Psoas muscle (tissue), 7 donors: ENCODE measurements at regions not wholly inside any gene's neighbourhood (a gene's known extent, or its start where the extent isn't known, plus 50 kb on each side); places are given as distances from the start of the nearest gene placed in this dataset.

ENCODE experiments used
- ATAC-seq, 4 donors: fragments of 200-7000 bp; cut with Tn5 transposase; one replicate each; pipeline ENCODE4 v1.9.1; 2020; ENCODE audit warnings: moderate library complexity in 3 of 4, mild to moderate bottlenecking in 2 of 4
- DNase-seq, 2 donors: peaks; one replicate each; pipeline ENCODE4 v3.0.0-alpha.2; 2020
- H3K27ac ChIP-seq: fragments of 200-600 bp; one replicate; pipeline ENCODE4 v1.8.0; 2022
- H3K27me3 ChIP-seq, 3 donors: fragments of 200-600 bp in 1 of 3; one replicate each; pipeline versions ENCODE4 v1.6.1 to v1.8.0; 2013 to 2022; ENCODE audit warnings: low read length in 2 of 3, mild to moderate bottlenecking in 2 of 3, moderate library complexity in 1 of 3; ENCODE audit not compliant: insufficient read depth in 3 of 3
- H3K36me3 ChIP-seq, 2 donors: fragments of 200-600 bp in 1 of 2; one replicate each; pipeline versions ENCODE4 v1.6.1 to v1.8.0; 2013 to 2022; ENCODE audit warnings: low read depth in 1 of 2, mild to moderate bottlenecking in 1 of 2, moderate library complexity in 1 of 2; ENCODE audit not compliant: insufficient read depth in 1 of 2
- H3K4me1 ChIP-seq: fragments of 200-600 bp; one replicate; pipeline ENCODE4 v1.8.0; 2022
- H3K4me3 ChIP-seq: fragments of 200-600 bp; one replicate; pipeline ENCODE4 v1.8.0; 2022; ENCODE audit warnings: mild to moderate bottlenecking
- H3K9me3 ChIP-seq: fragments of 200-600 bp; one replicate; pipeline ENCODE4 v1.8.0; 2022
- WGBS, 3 donors: extraction: QIAGEN DNeasy Blood & Tissue Kit; methylation state at CpG; one replicate each; pipeline versions ENCODE4 v1.1.6 to v1.1.7; 2013; 5-methylcytosine and 5-hydroxymethylcytosine counted together
- intact Hi-C, 2 donors: fragments of 100-400 bp; cut with DNase I; formaldehyde crosslinking; loops; one replicate each; pipeline versions ENCODE4 v1.11.0 to v1.14.2; 2022
- TF ChIP-seq, protein P1 (sequence below): fragments of 200-600 bp; IDR thresholded peaks from one replicate; pipeline ENCODE4 v1.8.0; 2022; ENCODE audit warnings: antibody characterized with exemption
- donor health status: healthy with polysubstance abuse.
- donor health status: DM: no; HTN: no; CAD: no; lungs with moderate emphysema.
- donor health status: Bipolar disorder and iron deficiency.
- donor health status: healthy.
- donor health status: DM: yes; HTN: yes; CAD: no.
- donor health status: DM: no; HTN: no; CAD: no.
- donor health status: DM: yes; HTN: yes; CAD: no.

DNA sequence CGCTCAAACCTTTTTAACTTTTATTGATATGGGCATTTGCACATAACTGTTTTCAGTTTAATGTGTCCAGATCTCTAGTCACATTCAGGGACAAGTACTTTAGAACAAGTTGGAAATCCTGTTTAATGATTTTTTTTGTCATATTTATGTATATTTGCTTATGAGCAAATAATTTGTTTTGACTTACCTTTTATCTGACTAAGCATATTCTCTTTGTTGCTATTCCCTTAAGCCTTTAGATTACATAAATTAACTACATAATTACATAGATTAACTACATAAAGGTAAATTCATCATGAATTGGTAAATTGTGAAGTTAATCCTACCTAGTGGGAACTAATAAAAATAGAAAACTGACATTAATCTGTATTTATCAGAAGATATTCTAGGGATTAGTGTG, 523.5 kb upstream of the MAN1A1 start:
- Histone ChIP-seq H3K9me3 (no peaks in the 10 kb centered on the region), H3K27ac (no peak overlapping the region), H3K27me3 (no peaks in the 10 kb centered on the region), H3K36me3 (no peaks in the 10 kb centered on the region), H3K4me3 (no peak overlapping the region), H3K4me1 (no peaks in the 10 kb centered on the region)
- 88 to 94% (median 89%) methylated on average over 1 of the region's 1 CpG for WGBS, 3 donors
- ATAC-seq (no peak), DNase-seq (no peak)
- intact Hi-C loops: no loop called here
- TF ChIP-seq, protein P1, sequence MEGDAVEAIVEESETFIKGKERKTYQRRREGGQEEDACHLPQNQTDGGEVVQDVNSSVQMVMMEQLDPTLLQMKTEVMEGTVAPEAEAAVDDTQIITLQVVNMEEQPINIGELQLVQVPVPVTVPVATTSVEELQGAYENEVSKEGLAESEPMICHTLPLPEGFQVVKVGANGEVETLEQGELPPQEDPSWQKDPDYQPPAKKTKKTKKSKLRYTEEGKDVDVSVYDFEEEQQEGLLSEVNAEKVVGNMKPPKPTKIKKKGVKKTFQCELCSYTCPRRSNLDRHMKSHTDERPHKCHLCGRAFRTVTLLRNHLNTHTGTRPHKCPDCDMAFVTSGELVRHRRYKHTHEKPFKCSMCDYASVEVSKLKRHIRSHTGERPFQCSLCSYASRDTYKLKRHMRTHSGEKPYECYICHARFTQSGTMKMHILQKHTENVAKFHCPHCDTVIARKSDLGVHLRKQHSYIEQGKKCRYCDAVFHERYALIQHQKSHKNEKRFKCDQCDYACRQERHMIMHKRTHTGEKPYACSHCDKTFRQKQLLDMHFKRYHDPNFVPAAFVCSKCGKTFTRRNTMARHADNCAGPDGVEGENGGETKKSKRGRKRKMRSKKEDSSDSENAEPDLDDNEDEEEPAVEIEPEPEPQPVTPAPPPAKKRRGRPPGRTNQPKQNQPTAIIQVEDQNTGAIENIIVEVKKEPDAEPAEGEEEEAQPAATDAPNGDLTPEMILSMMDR: no peak

DNA sequence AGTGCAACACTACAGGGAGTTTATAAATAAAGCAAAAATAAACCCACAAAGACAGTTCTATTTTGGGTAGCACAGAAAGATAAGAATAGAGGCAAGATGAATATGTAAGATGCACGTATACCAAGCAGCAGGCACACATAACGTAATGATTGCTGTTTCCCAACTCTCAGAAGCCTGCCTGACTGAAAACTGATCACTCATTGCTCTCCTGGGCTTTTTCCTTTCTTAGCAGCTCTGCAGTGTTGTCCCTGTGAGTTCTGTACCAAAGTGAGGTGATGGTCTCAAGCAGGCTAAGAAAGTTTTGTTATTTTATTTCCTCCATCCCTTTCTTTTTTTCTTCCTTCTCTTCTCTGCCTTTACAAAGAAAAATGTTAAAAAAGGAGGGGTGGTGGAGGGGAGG, 522.0 kb upstream of the MAN1A1 start:
- no peaks in the 10 kb centered on the region for H3K36me3 ChIP-seq
- TF ChIP-seq, protein P1: no peak
- no peak for DNase-seq
- H3K27ac ChIP-seq: no peak overlapping the region
- intact Hi-C loops: no loop called here
- ATAC-seq: no peak
- no peaks in the 10 kb centered on the region for H3K4me1 ChIP-seq
- H3K9me3 ChIP-seq: peaks cover 6% of the 10 kb centered on the region
- no peaks in the 10 kb centered on the region for H3K27me3 ChIP-seq
- WGBS, 3 donors: 4 to 26% (median 19%) methylated on average over 2 of the region's 2 CpGs
- H3K4me3 ChIP-seq: no peak overlapping the region

DNA sequence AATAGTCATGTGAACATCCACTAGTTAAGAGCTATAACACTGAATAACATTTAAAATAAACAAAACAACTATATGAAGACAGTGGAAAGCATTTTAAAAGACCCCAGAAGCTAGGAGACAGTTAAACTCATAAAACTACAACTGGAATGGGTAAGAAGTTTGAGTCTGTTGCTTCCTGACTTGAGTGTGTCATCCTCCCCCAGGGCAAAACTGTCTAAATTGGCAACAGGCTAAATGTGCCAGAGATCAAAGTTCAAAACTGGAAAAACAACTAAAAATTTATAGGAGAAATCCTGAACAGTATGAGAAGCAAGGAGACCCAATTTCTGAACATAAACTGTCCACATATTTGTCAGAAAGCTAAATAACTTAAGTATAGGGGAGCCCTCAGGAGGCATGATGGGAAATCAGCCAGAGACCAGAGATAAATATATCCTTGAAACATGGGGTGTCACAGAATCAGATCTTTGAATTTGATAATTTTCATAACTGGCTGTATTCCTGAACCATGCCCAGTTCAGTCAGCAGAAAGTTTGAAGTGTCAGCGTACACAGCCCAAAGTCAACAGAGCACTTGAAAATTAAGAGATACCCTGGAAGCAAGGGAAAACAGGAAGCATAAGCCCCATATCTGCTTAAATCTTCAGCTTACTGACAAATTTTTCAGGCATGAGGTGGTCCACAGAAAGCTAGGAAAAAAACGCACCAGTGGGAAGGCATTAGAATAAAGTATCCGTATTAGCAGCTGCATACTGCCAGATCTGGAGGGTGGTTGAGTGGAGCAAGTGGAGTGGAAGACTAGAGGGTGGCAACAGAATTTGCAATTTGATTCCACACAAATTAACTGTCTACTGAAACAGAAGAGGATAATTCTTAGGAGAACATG, 516.1 kb upstream of the MAN1A1 start:
- Histone ChIP-seq H3K36me3 (no peaks in the 10 kb centered on the region), H3K27ac (no peak overlapping the region), H3K27me3 (no peaks in the 10 kb centered on the region), H3K4me3 (no peak overlapping the region), H3K4me1 (no peaks in the 10 kb centered on the region), H3K9me3 (peaks cover 17% of the 10 kb centered on the region)
- TF ChIP-seq, protein P1: no peak
- no peak for DNase-seq
- 82 to 87% (median 86%) methylated on average over 3 of the region's 3 CpGs for WGBS, 3 donors
- intact Hi-C loops: no loop called here
- ATAC-seq: no peak

DNA sequence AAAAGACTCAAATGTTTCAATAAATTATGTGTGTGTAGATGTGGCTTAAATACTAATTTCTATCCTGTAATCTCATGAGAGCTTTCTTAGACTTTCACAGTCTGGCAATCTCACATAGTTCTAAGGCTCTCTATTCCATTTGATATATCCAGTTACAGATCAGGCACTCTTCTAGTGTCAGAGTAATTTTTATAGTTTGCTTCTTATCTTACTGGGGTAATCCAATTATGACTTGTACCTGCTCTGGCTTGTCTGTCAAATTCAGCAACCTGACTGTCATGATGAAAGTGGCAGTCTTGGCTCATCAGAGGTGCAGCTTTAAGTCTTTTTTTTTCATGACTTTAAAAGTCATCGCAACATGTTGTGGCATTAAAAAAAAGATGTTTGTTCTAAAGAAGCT, 513.2 kb upstream of the MAN1A1 start:
- WGBS, 3 donors: 89 to 97% (median 91%) methylated on average over 1 of the region's 1 CpG
- Histone ChIP-seq H3K4me1 (no peaks in the 10 kb centered on the region), H3K4me3 (no peak overlapping the region), H3K27ac (no peak overlapping the region), H3K9me3 (peaks cover 17% of the 10 kb centered on the region), H3K36me3 (no peaks in the 10 kb centered on the region), H3K27me3 (no peaks in the 10 kb centered on the region)
- intact Hi-C loops: no loop called here
- DNase-seq: no peak
- TF ChIP-seq, protein P1: no peak
- ATAC-seq: no peak

DNA sequence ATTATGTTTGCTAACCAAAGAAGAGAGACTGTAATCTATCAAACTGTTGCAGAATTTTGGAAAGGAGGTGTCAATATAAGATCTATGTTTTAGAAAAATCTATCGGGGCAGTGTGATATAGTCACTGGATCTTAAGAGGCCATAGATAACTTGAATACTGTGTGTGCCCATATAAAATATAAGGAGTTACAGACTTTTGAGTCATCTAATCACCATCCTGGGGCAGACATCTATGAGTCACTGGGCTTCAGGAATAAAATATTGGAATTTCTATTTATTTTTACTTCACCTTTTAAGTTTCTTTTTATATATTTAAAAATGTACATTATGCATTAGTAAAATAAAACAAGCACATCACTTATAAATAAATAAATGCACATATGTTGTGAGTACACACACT, 509.3 kb upstream of the MAN1A1 start:
- Histone ChIP-seq H3K27me3 (no peaks in the 10 kb centered on the region), H3K9me3 (no peaks in the 10 kb centered on the region), H3K4me3 (no peak overlapping the region), H3K36me3 (no peaks in the 10 kb centered on the region), H3K4me1 (no peaks in the 10 kb centered on the region), H3K27ac (no peak overlapping the region)
- intact Hi-C loops: no loop called here
- TF ChIP-seq, protein P1: no peak
- no peak for ATAC-seq
- whole genome bisulfite sequencing, 3 donors: 96 to 100% (median 100%) methylated on average over 1 of the region's 1 CpG
- no peak for DNase-seq
